ENCODE measurements at regions not wholly inside any gene's neighbourhood (a gene's known extent, or its start where the extent isn't known, plus 50 kb on each side); places are given as distances from the start of the nearest gene placed in this dataset.

GRCh38 chr16:85240982-85241924, 129.0 kb upstream of the CIBAR2 start:
- TF ChIP-seq, protein P1, sequence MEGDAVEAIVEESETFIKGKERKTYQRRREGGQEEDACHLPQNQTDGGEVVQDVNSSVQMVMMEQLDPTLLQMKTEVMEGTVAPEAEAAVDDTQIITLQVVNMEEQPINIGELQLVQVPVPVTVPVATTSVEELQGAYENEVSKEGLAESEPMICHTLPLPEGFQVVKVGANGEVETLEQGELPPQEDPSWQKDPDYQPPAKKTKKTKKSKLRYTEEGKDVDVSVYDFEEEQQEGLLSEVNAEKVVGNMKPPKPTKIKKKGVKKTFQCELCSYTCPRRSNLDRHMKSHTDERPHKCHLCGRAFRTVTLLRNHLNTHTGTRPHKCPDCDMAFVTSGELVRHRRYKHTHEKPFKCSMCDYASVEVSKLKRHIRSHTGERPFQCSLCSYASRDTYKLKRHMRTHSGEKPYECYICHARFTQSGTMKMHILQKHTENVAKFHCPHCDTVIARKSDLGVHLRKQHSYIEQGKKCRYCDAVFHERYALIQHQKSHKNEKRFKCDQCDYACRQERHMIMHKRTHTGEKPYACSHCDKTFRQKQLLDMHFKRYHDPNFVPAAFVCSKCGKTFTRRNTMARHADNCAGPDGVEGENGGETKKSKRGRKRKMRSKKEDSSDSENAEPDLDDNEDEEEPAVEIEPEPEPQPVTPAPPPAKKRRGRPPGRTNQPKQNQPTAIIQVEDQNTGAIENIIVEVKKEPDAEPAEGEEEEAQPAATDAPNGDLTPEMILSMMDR (IDR thresholded peaks at IDR 0.05): no peak
- no peak for TF ChIP-seq POLR2A (IDR thresholded peaks at IDR 0.05)

Measured in thyroid gland (tissue), 4 donors.